ENCODE measurements at regions not wholly inside any gene's neighbourhood (a gene's known extent, or its start where the extent isn't known, plus 50 kb on each side); places are given as distances from the start of the nearest gene placed in this dataset.

DNA sequence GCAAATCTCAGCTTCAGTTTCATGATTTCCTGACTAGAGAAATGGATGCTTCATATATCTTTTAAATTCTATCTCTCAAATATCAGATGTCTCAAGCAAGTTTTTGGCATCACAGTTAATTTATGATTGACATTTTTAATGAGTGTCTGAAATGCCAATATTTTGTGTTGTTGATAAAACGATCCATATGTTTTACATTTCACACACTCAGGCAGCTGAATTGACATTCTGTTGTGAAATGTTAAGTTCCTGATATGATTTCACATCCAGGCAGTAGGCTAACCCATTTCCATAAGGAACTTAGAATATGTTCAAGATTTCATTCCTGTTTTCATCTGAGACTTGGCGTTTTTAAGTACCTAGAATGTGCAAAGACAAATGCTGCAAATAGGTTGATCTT, 650.6 kb downstream of the PCDH18 start:
- TF ChIP-seq, protein P1, sequence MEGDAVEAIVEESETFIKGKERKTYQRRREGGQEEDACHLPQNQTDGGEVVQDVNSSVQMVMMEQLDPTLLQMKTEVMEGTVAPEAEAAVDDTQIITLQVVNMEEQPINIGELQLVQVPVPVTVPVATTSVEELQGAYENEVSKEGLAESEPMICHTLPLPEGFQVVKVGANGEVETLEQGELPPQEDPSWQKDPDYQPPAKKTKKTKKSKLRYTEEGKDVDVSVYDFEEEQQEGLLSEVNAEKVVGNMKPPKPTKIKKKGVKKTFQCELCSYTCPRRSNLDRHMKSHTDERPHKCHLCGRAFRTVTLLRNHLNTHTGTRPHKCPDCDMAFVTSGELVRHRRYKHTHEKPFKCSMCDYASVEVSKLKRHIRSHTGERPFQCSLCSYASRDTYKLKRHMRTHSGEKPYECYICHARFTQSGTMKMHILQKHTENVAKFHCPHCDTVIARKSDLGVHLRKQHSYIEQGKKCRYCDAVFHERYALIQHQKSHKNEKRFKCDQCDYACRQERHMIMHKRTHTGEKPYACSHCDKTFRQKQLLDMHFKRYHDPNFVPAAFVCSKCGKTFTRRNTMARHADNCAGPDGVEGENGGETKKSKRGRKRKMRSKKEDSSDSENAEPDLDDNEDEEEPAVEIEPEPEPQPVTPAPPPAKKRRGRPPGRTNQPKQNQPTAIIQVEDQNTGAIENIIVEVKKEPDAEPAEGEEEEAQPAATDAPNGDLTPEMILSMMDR (conservative IDR thresholded peaks at IDR 0.05), result no peak
- TF ChIP-seq EZH2 (IDR thresholded peaks at IDR 0.05; ENCODE audit: low read depth), result no peak

Measured in PC-9 (cell line).